ENCODE measurements at regions not wholly inside any gene's neighbourhood (a gene's known extent, or its start where the extent isn't known, plus 50 kb on each side); places are given as distances from the start of the nearest gene placed in this dataset.

GRCh38 chr11:110011595-110011994 is 81.6 kb upstream of the ZC3H12C start:
- Histone ChIP-seq H3K9me2 (ENCODE audit: insufficient read depth) (no peaks in the 10 kb centered on the region), H3K27me3 (ENCODE audit: insufficient read depth, low read depth) (no peaks in the 10 kb centered on the region), H3K36me3 (ENCODE audit: low read depth) (no peaks in the 10 kb centered on the region), H3K27ac (no peak overlapping the region), H3K4me3 (no peak overlapping the region), H4K20me1 (ENCODE audit: insufficient read depth) (no peaks in the 10 kb centered on the region), H3K4me2 (no peak overlapping the region), H3K4me1 (replicated peaks; ENCODE audit: insufficient read depth) (no peaks in the 10 kb centered on the region), H3F3A (ENCODE audit: insufficient read depth, low read depth) (no peaks in the 10 kb centered on the region), H3K79me2 (ENCODE audit: low read depth) (no peaks in the 10 kb centered on the region), H3K9me3 (ENCODE audit: insufficient read depth, low read depth) (peaks cover 4% of the 10 kb centered on the region; the same call in 1 of the 2 replicates), H2AFZ (no peak overlapping the region)
- no peak for TF ChIP-seq EZH2 (IDR thresholded peaks at IDR 0.05; ENCODE audit: low read depth)
- no peak for TF ChIP-seq CTCF (conservative IDR thresholded peaks at IDR 0.05)
- intact Hi-C loops (cut with micrococcal nuclease; ENCODE audit: unreplicated experiment): no loop called here
- no peak for DNase-seq
- ChIA-PET POLR2A (ENCODE audit: unreplicated experiment) (no interaction called here), CTCF (no interaction called here)
- BruUV-seq (replicated peaks): no TSS peak

GRCh38 chr11:110015695-110016094 is 77.5 kb upstream of the ZC3H12C start:
- Histone ChIP-seq H3K36me3 (ENCODE audit: low read depth) (no peaks in the 10 kb centered on the region), H3K4me2 (no peak overlapping the region), H2AFZ (no peak overlapping the region), H3K4me1 (replicated peaks; ENCODE audit: insufficient read depth) (no peaks in the 10 kb centered on the region), H3K27me3 (ENCODE audit: insufficient read depth, low read depth) (no peaks in the 10 kb centered on the region), H3K4me3 (no peak overlapping the region), H3K9me2 (ENCODE audit: insufficient read depth) (no peaks in the 10 kb centered on the region), H3F3A (ENCODE audit: insufficient read depth, low read depth) (no peaks in the 10 kb centered on the region), H3K27ac (no peak overlapping the region), H3K79me2 (ENCODE audit: low read depth) (no peaks in the 10 kb centered on the region), H4K20me1 (ENCODE audit: insufficient read depth) (no peaks in the 10 kb centered on the region), H3K9me3 (ENCODE audit: insufficient read depth, low read depth) (peaks cover 4% of the 10 kb centered on the region; the same call in 1 of the 2 replicates)
- CTCF ChIA-PET: no interaction called here
- TF ChIP-seq CTCF (conservative IDR thresholded peaks at IDR 0.05) (no peak), EZH2 (IDR thresholded peaks at IDR 0.05; ENCODE audit: low read depth) (no peak)
- no peak for DNase-seq
- POLR2A ChIA-PET (ENCODE audit: unreplicated experiment): no interaction called here
- intact Hi-C loops (cut with micrococcal nuclease; ENCODE audit: unreplicated experiment): no loop called here
- no TSS peak for BruUV-seq (replicated peaks)

GRCh38 chr11:110019675-110020074 is 73.5 kb upstream of the ZC3H12C start:
- no peaks in the 10 kb centered on the region for H3K4me1 ChIP-seq (replicated peaks; ENCODE audit: insufficient read depth)
- TF ChIP-seq CTCF (conservative IDR thresholded peaks at IDR 0.05) (no peak), EZH2 (IDR thresholded peaks at IDR 0.05; ENCODE audit: low read depth) (no peak)
- H3K36me3 ChIP-seq (ENCODE audit: low read depth): no peaks in the 10 kb centered on the region
- intact Hi-C loops (cut with micrococcal nuclease; ENCODE audit: unreplicated experiment): no loop called here
- no peaks in the 10 kb centered on the region for H3F3A ChIP-seq (ENCODE audit: insufficient read depth, low read depth)
- H3K9me2 ChIP-seq (ENCODE audit: insufficient read depth): no peaks in the 10 kb centered on the region
- no peak overlapping the region for H3K27ac ChIP-seq
- H2AFZ ChIP-seq: no peak overlapping the region
- CTCF ChIA-PET: no interaction called here
- BruUV-seq (replicated peaks): no TSS peak
- no peak for DNase-seq
- POLR2A ChIA-PET (ENCODE audit: unreplicated experiment): no interaction called here
- no peaks in the 10 kb centered on the region for H3K27me3 ChIP-seq (ENCODE audit: insufficient read depth, low read depth)
- no peaks in the 10 kb centered on the region for H3K9me3 ChIP-seq (ENCODE audit: insufficient read depth, low read depth)
- H4K20me1 ChIP-seq (ENCODE audit: insufficient read depth): no peaks in the 10 kb centered on the region
- H3K79me2 ChIP-seq (ENCODE audit: low read depth): no peaks in the 10 kb centered on the region
- H3K4me3 ChIP-seq: no peak overlapping the region
- no peak overlapping the region for H3K4me2 ChIP-seq

Measured in PC-9 (cell line).